ENCODE measurements at regions not wholly inside any gene's neighbourhood (a gene's known extent, or its start where the extent isn't known, plus 50 kb on each side); places are given as distances from the start of the nearest gene placed in this dataset.

GRCh38 chr4:11268149-11268548, 160.5 kb downstream of the HS3ST1 start:
- no peak for DNase-seq (ENCODE audit: low read depth)

- no peak for DNase-seq (ENCODE audit: low read depth)
Measured at GRCh38 chr4:11264841-11265240, 163.9 kb downstream of the HS3ST1 start.

GRCh38 chr4:11264346-11264745, 164.3 kb downstream of the HS3ST1 start:
- no peak for DNase-seq (ENCODE audit: low read depth)

DNA sequence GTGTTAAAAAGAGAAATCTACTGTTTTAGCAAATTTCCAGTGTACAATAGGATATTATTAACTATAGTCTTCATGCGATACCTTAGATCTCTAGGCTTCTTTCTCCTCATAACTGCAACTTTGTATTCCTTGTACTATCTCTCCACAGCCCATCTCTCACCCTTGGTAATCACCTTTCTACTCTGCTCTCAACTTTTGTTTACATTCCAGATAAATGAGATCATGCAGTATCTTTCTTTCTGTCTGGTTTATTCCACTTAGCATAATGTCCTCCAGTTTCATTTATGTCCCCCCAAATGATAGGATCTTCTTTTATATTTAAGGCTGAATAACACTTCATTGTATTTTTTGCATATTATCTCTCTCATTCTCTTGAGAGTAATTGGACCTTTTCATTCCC, 165.5 kb downstream of the HS3ST1 start:
- DNase-seq (ENCODE audit: low read depth), result no peak

- DNase-seq (ENCODE audit: low read depth), result no peak
Measured at GRCh38 chr4:11261066-11261850, 167.4 kb downstream of the HS3ST1 start.

DNA sequence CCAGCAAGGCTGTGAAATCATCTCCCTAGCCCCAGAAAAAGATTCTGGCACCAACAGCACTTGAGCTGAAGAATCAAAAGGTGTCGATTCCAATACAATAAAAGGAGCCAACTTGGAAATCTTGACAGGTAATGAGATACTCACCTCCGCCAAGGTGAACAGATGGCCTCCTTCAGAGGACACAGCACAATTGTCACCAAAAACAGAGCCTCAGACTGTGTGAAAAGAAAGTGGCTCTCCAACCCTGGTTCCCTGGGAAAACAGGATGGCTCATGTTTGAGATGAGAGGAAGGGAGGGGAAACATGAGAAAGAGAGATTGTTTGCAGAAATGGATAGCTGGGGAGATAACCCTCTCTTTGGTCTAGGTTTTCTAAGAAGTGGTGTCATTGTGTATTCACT, 168.9 kb downstream of the HS3ST1 start:
- DNase-seq (ENCODE audit: low read depth), result no peak

DNA sequence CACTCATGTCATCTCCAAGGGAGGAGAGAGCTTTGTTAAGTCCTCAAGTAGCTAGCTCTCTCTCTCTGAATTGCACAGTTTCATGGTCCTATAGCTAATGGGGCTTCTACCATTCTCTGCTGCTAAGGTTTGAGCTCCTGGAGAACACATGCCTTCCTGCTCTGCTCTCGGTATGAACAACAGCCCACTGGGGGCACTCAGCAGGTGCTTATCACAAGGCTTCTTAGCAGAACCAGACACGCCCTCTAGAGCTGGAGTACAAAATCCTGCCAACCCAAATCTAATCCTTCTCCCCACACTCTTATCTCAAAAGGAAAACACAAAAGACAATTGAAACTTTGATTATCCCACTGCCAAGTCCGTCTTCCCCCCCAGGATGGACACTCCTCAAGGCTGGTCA, 176.5 kb downstream of the HS3ST1 start:
- no peak for DNase-seq (ENCODE audit: low read depth)

GRCh38 chr4:11250510-11250909, 178.2 kb downstream of the HS3ST1 start:
- DNase-seq (ENCODE audit: low read depth), result no peak

GRCh38 chr4:11232015-11232414, 196.7 kb downstream of the HS3ST1 start:
- no peak for DNase-seq (ENCODE audit: low read depth)

GRCh38 chr4:11230866-11231265, 197.8 kb downstream of the HS3ST1 start:
- no peak for DNase-seq (ENCODE audit: low read depth)

GRCh38 chr4:11228530-11228929, 200.2 kb downstream of the HS3ST1 start:
- no peak for DNase-seq (ENCODE audit: low read depth)

- no peak for DNase-seq (ENCODE audit: low read depth)
Measured at GRCh38 chr4:11223311-11223710, 205.4 kb downstream of the HS3ST1 start.

- DNase-seq (ENCODE audit: low read depth), result no peak
Measured at GRCh38 chr4:11218692-11219091, 210.0 kb downstream of the HS3ST1 start.

DNA sequence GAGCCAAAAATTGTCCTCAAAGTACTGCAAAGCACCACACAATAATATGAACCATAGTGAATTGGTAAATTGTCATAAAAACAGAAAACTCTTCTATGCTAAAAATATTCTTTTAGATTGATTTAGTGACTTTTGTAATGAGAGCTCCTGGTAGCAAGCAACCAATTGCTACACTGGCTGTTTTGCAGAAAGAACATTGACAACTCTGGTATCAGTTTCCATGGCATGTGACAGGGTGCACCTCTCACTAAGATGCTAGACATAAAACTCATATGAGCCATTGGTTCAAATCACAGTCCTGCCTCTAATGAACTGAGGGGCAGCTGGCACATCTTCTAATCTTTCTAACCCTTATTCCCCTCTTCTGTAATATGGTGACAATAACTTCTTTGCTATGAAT, 212.2 kb downstream of the HS3ST1 start:
- no peak for DNase-seq (ENCODE audit: low read depth)

DNA sequence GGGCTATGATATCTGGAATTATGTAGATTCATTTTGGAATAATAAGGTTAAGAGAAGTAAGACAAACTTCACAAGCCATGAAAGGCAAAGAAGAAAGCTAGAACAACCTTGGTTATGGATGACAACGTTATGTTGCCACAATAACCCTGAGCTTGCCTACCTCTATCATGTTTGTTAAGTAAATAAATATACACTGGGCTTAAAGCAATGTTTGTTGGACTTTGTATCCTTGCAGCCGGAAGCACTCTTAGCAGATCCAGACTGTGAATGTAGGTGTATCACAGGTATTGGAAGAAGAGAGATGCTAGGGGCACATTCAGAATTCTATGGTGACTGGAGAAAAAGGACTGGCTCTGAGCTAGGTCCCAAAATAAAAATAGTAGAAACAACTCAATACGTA, 214.4 kb downstream of the HS3ST1 start:
- DNase-seq (ENCODE audit: low read depth), result no peak

DNA sequence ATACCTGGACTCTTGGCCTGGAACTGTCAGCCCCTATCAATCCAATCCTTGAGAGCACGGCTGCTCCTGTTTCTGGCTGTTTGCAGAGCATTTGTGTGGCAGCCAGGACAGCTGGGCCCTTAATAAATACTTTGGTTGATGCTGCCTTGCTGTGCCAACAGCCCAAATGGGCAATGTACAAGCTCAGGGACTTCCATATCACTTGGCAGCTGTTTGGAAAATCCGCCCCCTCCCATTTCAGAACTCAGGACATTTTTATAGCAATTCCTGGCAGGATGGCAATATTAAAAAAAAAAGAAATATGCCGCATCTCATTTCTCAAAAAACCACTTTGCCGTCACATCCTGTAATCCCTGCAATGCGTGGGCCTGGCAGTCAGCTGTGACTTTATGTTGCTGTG, 218.9 kb downstream of the HS3ST1 start:
- DNase-seq (ENCODE audit: low read depth), result no peak

- no peak for DNase-seq (ENCODE audit: low read depth)
Measured at GRCh38 chr4:11201256-11201655, 227.4 kb downstream of the HS3ST1 start.

DNA sequence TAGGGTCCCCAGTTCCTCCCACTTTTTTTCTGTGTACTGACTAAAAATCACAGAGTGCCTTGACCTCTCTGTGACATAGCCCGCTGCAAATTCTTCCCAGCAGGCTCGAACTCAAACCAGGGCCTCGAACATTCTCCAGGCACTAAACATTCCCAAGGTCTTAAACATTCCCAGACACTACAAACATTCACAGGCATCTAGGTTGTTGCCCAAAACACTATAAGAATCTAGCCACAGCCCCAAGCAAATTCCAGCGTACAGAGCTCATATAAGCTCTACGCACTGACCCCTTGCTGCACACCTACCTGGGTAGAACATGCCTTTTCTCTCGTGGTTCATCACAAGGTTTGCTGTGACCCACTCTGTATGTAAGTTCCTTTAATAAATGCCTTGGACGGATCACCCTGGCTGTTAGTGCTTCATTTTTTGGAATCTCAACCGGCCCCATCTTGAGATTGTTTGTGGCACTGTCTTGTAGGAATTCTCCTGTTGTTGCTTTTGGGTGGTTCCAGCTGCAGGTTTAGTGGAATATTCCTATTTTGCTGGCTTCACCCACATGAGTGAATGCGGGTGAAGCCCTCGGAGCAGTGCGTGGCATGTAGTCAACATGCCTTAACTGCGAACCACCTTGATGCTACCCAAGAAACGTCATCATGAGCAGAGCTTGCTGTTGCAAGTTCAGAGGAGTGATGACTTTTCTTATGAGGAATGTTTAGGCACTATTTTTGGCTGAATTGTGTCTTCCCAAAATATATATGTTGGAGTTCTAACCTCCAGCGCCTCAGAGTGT, 230.0 kb downstream of the HS3ST1 start:
- DNase-seq (ENCODE audit: low read depth), result no peak

DNA sequence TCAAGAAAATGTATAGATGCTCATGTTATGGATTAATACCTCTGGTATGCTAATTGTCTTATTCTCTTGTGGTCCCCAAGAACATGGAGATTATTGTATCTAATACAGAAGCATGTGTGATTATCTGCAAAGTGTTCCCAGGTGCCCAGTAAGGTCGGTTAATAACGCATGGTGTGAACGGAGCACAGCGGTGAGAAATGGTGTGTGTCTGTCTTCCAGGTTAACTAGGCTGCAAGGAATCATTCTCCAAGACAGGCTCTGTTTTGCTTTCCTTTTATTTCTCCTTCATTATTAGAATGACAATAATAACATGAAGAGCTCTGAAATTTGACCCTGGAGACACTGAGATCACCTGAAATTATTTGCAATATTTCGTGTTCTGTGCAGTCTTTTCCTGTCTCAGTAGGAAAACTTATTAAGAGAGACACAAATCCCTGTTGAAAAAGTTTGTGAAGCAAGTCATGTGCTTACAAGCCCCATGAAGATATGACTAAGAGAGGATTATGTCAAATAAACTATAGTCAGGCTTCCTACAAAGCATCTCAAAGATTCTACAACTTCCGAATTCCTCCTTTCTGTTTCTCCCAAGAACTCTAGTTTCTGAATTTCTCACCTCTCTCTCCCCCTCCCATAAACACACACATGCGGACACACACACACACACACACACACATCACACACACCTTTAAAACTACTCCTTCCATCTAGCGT, 230.9 kb downstream of the HS3ST1 start:
- no peak for DNase-seq (ENCODE audit: low read depth)

DNA sequence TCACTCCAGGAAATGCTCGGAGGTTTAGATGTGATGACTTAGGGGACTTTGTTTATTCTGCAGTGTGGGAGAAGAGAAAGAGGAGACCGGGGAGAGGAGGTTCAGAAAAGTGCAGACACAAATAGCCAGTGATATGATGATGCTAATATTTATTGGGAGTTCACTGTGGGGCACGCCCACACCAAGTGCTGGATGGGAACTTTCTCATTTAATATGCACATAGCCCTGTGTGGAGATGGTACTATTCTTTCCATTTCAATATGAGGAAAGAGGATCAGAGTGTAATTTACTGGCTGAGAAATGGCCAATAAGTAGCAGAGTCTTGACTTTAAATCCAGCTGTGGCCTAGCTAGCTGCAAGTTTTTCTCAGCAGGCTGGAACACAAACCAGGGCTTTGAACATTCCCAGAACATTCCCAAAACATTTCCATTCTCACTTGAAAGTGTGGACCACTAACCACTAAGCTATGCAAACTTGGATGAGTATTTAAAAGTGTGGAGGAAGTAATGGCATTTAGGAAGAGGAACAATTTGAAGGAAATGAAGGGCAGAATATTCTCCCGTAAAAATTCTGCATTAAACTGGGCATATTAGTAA, 231.7 kb downstream of the HS3ST1 start:
- no peak for DNase-seq (ENCODE audit: low read depth)

- no peak for DNase-seq (ENCODE audit: low read depth)
Measured at GRCh38 chr4:11194431-11194830, 234.3 kb downstream of the HS3ST1 start.

DNA sequence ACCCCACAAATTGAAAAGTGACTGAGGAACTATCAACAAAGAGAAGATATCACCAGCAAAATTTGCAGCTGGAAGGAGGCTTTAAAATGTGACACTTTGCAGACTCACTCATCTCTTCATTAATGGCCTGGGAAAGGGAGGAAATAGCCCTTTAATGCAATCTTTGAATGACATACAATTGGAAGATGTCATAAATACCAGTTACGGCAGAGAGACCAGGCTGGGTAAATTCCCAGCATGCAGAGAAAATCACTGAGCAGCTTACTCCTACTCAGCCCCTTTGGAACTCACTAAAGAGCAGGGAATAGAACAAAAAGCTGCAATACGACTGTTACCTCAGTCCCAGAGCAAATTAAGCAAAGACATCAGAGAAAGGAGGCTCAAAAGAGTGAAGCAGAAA, 238.9 kb downstream of the HS3ST1 start:
- no peak for DNase-seq (ENCODE audit: low read depth)

GRCh38 chr4:11183356-11183740, 245.3 kb downstream of the HS3ST1 start:
- no peak for DNase-seq (ENCODE audit: low read depth)

All from non-pigmented ciliary epithelial cell (primary cell).